Natural killer cell (primary cell): ENCODE measurements at regions not wholly inside any gene's neighbourhood (a gene's known extent, or its start where the extent isn't known, plus 50 kb on each side); places are given as distances from the start of the nearest gene placed in this dataset.

Experiments used
- ATAC-seq, 3 donors: fragments of 150-1000 bp in 2 of 3; fragments of 200-7000 bp in 1 of 3; cut with Tn5 transposase; 1 replicate in 1 of 3; 2 replicates in 2 of 3; pipeline ENCODE4 v1.10.0; 2021; ENCODE audit warnings: mild to moderate bottlenecking in 2 of 3, moderate library complexity in 2 of 3
- DNase-seq, 2 donors: peaks; one replicate each; pipeline versions ENCODE4 v3.0.0 to v3.0.0-alpha.2; 2013 to 2021; ENCODE audit warnings: mixed read lengths in 1 of 2
- H3K27ac ChIP-seq: one replicate; pipeline ENCODE4 v1.5.1; 2013; ENCODE audit warnings: mild to moderate bottlenecking, low read length
- H3K27me3 ChIP-seq: one replicate; pipeline ENCODE4 v1.6.1; 2013; ENCODE audit warnings: low read length; ENCODE audit not compliant: control insufficient read depth, insufficient read depth
- H3K36me3 ChIP-seq: one replicate; pipeline ENCODE4 v1.6.1; 2013; ENCODE audit warnings: low read length; ENCODE audit not compliant: control insufficient read depth, insufficient read depth
- H3K4me1 ChIP-seq: one replicate; pipeline ENCODE4 v1.6.1; 2013; ENCODE audit warnings: low read length; ENCODE audit not compliant: control insufficient read depth, insufficient read depth
- H3K4me3 ChIP-seq: one replicate; pipeline ENCODE4 v1.5.1; 2013; ENCODE audit warnings: low read length
- H3K9me3 ChIP-seq: one replicate; pipeline ENCODE4 v1.6.1; 2013; ENCODE audit warnings: low read length; ENCODE audit not compliant: control insufficient read depth, insufficient read depth
- H3K27ac Mint-ChIP-seq, 2 donors: one replicate each; pipeline ENCODE4 v1.8.0; 2022; ENCODE audit warnings: mild to moderate bottlenecking in 2 of 2, mixed read lengths in 2 of 2, moderate library complexity in 1 of 2
- H3K27me3 Mint-ChIP-seq, 2 donors: one replicate each; pipeline ENCODE4 v1.8.0; 2022; ENCODE audit warnings: low read depth in 2 of 2, mixed read lengths in 2 of 2
- H3K36me3 Mint-ChIP-seq: one replicate; pipeline ENCODE4 v1.8.0; 2022; ENCODE audit warnings: mixed read lengths
- H3K4me1 Mint-ChIP-seq, 2 donors: one replicate each; pipeline ENCODE4 v1.8.0; 2022; ENCODE audit warnings: mixed read lengths in 2 of 2
- H3K4me3 Mint-ChIP-seq: one replicate; pipeline ENCODE4 v1.8.0; 2022; ENCODE audit warnings: mild to moderate bottlenecking, moderate library complexity, mixed read lengths
- H3K9me3 Mint-ChIP-seq, 2 donors: one replicate each; pipeline ENCODE4 v1.8.0; 2022; ENCODE audit warnings: mixed read lengths in 2 of 2
- CTCF ChIP-seq: fragments of 200-600 bp; IDR thresholded peaks from one replicate; pipeline ENCODE4 v1.8.0; 2022; ENCODE audit warnings: antibody characterized with exemption
- WGBS: methylation state at CpG from one replicate; pipeline ENCODE4 v1.1.7; 2013; ENCODE audit warnings: missing lambda C conversion rate; ENCODE audit not compliant: insufficient coverage; 5-methylcytosine and 5-hydroxymethylcytosine counted together
- intact Hi-C: fragments of 100-400 bp; cut with micrococcal nuclease; formaldehyde crosslinking; loops from one replicate; pipeline ENCODE4 v1.14.2; 2022

GRCh38 chr2:226418521-226418920 is 381.1 kb downstream of the IRS1 start:
- DNase-seq: no peak
- Histone ChIP-seq H3K27ac (no peak overlapping the region), H3K27me3 (no peaks in the 10 kb centered on the region), H3K36me3 (no peaks in the 10 kb centered on the region), H3K9me3 (no peaks in the 10 kb centered on the region), H3K4me3 (no peak overlapping the region), H3K4me1 (peaks cover 1% of the 10 kb centered on the region)
- WGBS: 95% methylated on average over 5 of the region's 5 CpGs
- peaks cover 5 to 7% of the 10 kb centered on the region in 2 donors for H3K9me3 Mint-ChIP-seq
- no peaks in the 10 kb centered on the region for H3K36me3 Mint-ChIP-seq
- no peak for ATAC-seq
- H3K27me3 Mint-ChIP-seq: no peaks in the 10 kb centered on the region
- TF ChIP-seq CTCF: no peak
- intact Hi-C loops: no loop called here
- H3K27ac Mint-ChIP-seq: no peak overlapping the region
- H3K4me3 Mint-ChIP-seq: no peak overlapping the region
- peaks cover 4% of the 10 kb centered on the region in 2 donors for H3K4me1 Mint-ChIP-seq

- DNase-seq (no peak), ATAC-seq (no peak)
- Mint-ChIP-seq H3K9me3 (peaks cover 9% of the 10 kb centered on the region in 2 donors), H3K4me1 (no peaks in the 10 kb centered on the region), H3K27me3 (no peaks in the 10 kb centered on the region), H3K4me3 (no peak overlapping the region), H3K27ac (no peak overlapping the region), H3K36me3 (no peaks in the 10 kb centered on the region)
- no peaks in the 10 kb centered on the region for H3K4me1 ChIP-seq
- no peak overlapping the region for H3K4me3 ChIP-seq
- H3K27ac ChIP-seq: no peak overlapping the region
- H3K27me3 ChIP-seq: no peaks in the 10 kb centered on the region
- intact Hi-C loops: no loop called here
- 93% methylated on average over 2 of the region's 2 CpGs for WGBS
- no peaks in the 10 kb centered on the region for H3K36me3 ChIP-seq
- no peak for TF ChIP-seq CTCF
- H3K9me3 ChIP-seq: no peaks in the 10 kb centered on the region
These were observed 385.3 kb downstream of the IRS1 start for GRCh38 chr2:226414335-226414734.

GRCh38 chr2:226413498-226414130 is 386.0 kb downstream of the IRS1 start:
- intact Hi-C loops: no loop called here
- Mint-ChIP-seq H3K27ac (no peak overlapping the region), H3K27me3 (no peaks in the 10 kb centered on the region), H3K4me1 (no peaks in the 10 kb centered on the region), H3K36me3 (no peaks in the 10 kb centered on the region), H3K9me3 (peaks cover 6 to 9% of the 10 kb centered on the region in 2 donors), H3K4me3 (no peak overlapping the region)
- Histone ChIP-seq H3K27me3 (no peaks in the 10 kb centered on the region), H3K27ac (no peak overlapping the region), H3K9me3 (no peaks in the 10 kb centered on the region), H3K36me3 (no peaks in the 10 kb centered on the region), H3K4me1 (no peaks in the 10 kb centered on the region), H3K4me3 (no peak overlapping the region)
- DNase-seq (no peak), ATAC-seq (no peak)
- TF ChIP-seq CTCF: no peak
- WGBS: 66% methylated on average over 2 of the region's 2 CpGs

GRCh38 chr2:226411727-226412360 is 387.8 kb downstream of the IRS1 start:
- H3K27me3 ChIP-seq: no peaks in the 10 kb centered on the region
- no peaks in the 10 kb centered on the region for H3K9me3 ChIP-seq
- intact Hi-C loops: no loop called here
- peaks cover 4 to 7% of the 10 kb centered on the region in 2 donors for H3K9me3 Mint-ChIP-seq
- 91% methylated on average over 4 of the region's 4 CpGs for WGBS
- H3K27me3 Mint-ChIP-seq: no peaks in the 10 kb centered on the region
- no peak overlapping the region for H3K27ac Mint-ChIP-seq
- TF ChIP-seq CTCF: no peak
- no peaks in the 10 kb centered on the region for H3K36me3 Mint-ChIP-seq
- no peak overlapping the region for H3K27ac ChIP-seq
- no peaks in the 10 kb centered on the region for H3K36me3 ChIP-seq
- no peak for DNase-seq
- no peaks in the 10 kb centered on the region for H3K4me1 Mint-ChIP-seq
- no peak overlapping the region for H3K4me3 Mint-ChIP-seq
- no peak for ATAC-seq
- H3K4me1 ChIP-seq: no peaks in the 10 kb centered on the region
- no peak overlapping the region for H3K4me3 ChIP-seq
